Transverse colon (tissue), 4 donors: ENCODE measurements at regions not wholly inside any gene's neighbourhood (a gene's known extent, or its start where the extent isn't known, plus 50 kb on each side); places are given as distances from the start of the nearest gene placed in this dataset.

ENCODE experiments used
- DNase-seq: peaks from one replicate; pipeline ENCODE4 v3.0.0-alpha.2; 2019
- H3K27ac ChIP-seq, 4 donors: fragments of 200-600 bp; sonication (generic); 2 replicates each; pipeline ENCODE4 v1.5.1; 2016 to 2018; ENCODE audit warnings: inconsistent platforms in 4 of 4
- H3K27me3 ChIP-seq: fragments of 200-600 bp; sonication (generic); 2 replicates; pipeline ENCODE4 v1.5.1; 2017; ENCODE audit warnings: inconsistent platforms
- H3K36me3 ChIP-seq, 4 donors: fragments of 200-600 bp; sonication (generic); 2 replicates each; pipeline ENCODE4 v1.5.1; 2017 to 2019; ENCODE audit warnings: inconsistent platforms in 4 of 4
- H3K4me1 ChIP-seq, 4 donors: fragments of 200-600 bp; sonication (generic); 2 replicates each; pipeline ENCODE4 v1.5.1; 2017 to 2020; ENCODE audit warnings: inconsistent platforms in 4 of 4
- H3K4me3 ChIP-seq, 4 donors: fragments of 200-600 bp; sonication (generic); 1 replicate in 1 of 4; 2 replicates in 3 of 4; pipeline versions ENCODE4 v1.5.1 to v1.6.1; 2017 to 2019; ENCODE audit warnings: inconsistent platforms in 4 of 4
- H3K9me3 ChIP-seq, 2 donors: fragments of 200-600 bp; sonication (generic); 2 replicates each; pipeline ENCODE4 v1.5.1; 2017 to 2019; ENCODE audit warnings: inconsistent platforms in 2 of 2
- EP300 ChIP-seq: sonication (generic); formaldehyde crosslinking; IDR thresholded peaks from one replicate; pipeline ENCODE4 v1.6.1; 2017; ENCODE audit warnings: antibody characterized with exemption, low read depth
- POLR2A ChIP-seq: fragments of 450-650 bp; IDR thresholded peaks from one replicate; pipeline ENCODE4 v1.6.1; 2016; ENCODE audit warnings: antibody characterized with exemption, mild to moderate bottlenecking, moderate library complexity
- POLR2AphosphoS5 ChIP-seq, 3 donors: sonication (generic); formaldehyde crosslinking; IDR thresholded peaks; one replicate each; pipeline ENCODE4 v1.6.1; 2016; ENCODE audit warnings: antibody characterized with exemption in 3 of 3
- WGBS, 2 donors: methylation state at CpG; one replicate each; pipeline ENCODE4 v1.1.5; 2018; ENCODE audit warnings: low coverage in 1 of 2; 5-methylcytosine and 5-hydroxymethylcytosine counted together
- in situ Hi-C, 4 donors: fragments of 200-750 bp; cut with MboI; loops; one replicate each; pipeline versions ENCODE4 v1.15.0 to v1.15.1; 2017; ENCODE audit warnings: low sequenced_read_pairs in 3 of 4, low pct_ligation_motif_present in 1 of 4, low pct_unique_long_range_greater_than_20kb in 1 of 4
- intact Hi-C: fragments of 100-400 bp; cut with DNase I; formaldehyde crosslinking; loops from one replicate; pipeline ENCODE4 v1.15.1; 2023; ENCODE audit warnings: low total_unique reads
- TF ChIP-seq, protein P1 (sequence below), 5 experiments: fragments of 200-600 bp in 3 of 5; fragments of 450-650 bp in 2 of 5; sonication (generic) in 3 of 5; IDR thresholded peaks; 1 replicate in 2 of 5; 2 replicates in 3 of 5; pipeline ENCODE4 v1.5.1; 2016 to 2017; ENCODE audit warnings: antibody characterized with exemption in 5 of 5, inconsistent platforms in 3 of 5, mild to moderate bottlenecking in 2 of 5, moderate library complexity in 1 of 5

DNA sequence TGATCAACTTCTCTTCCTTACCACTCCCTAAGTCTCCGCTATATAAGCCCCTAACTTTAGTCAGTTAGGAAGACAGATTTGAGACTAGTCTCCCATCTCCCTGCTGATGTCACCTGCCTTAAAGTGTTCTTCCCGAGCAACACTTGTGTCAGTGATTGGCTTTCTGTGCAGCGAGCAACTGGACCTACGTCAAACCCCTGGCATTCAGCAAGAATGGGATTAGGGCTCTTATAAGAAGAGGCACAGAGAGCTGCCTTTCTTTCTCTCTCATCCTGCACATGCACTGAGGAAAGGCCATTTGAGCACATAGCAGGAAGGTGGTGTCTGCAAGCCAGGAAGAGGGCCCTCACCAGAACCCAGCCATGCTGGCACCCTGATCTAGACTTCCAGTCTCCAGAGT is 116.6 kb upstream of the THY1 start:
- Histone ChIP-seq H3K36me3 (no peaks in the 10 kb centered on the region), H3K27me3 (no peaks in the 10 kb centered on the region), H3K27ac (no peak overlapping the region), H3K9me3 (no peaks in the 10 kb centered on the region), H3K4me1 (no peaks in the 10 kb centered on the region), H3K4me3 (no peak overlapping the region)
- no peak for TF ChIP-seq POLR2AphosphoS5 (IDR thresholded peaks at IDR 0.05)
- TF ChIP-seq POLR2A, result no peak
- no peak for TF ChIP-seq EP300
- TF ChIP-seq, protein P1, sequence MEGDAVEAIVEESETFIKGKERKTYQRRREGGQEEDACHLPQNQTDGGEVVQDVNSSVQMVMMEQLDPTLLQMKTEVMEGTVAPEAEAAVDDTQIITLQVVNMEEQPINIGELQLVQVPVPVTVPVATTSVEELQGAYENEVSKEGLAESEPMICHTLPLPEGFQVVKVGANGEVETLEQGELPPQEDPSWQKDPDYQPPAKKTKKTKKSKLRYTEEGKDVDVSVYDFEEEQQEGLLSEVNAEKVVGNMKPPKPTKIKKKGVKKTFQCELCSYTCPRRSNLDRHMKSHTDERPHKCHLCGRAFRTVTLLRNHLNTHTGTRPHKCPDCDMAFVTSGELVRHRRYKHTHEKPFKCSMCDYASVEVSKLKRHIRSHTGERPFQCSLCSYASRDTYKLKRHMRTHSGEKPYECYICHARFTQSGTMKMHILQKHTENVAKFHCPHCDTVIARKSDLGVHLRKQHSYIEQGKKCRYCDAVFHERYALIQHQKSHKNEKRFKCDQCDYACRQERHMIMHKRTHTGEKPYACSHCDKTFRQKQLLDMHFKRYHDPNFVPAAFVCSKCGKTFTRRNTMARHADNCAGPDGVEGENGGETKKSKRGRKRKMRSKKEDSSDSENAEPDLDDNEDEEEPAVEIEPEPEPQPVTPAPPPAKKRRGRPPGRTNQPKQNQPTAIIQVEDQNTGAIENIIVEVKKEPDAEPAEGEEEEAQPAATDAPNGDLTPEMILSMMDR (IDR thresholded peaks at IDR 0.05), result no peak
- in situ Hi-C loops, result no loop called here
- 88 to 89% methylated on average over 4 of the region's 4 CpGs for WGBS, 2 donors
- intact Hi-C loops, result no loop called here
- no peak for DNase-seq

GRCh38 chr11:119538753-119539152 is 115.8 kb upstream of the THY1 start:
- DNase-seq, result no peak
- no peak overlapping the region for H3K27ac ChIP-seq
- TF ChIP-seq EP300 (no peak), POLR2AphosphoS5 (IDR thresholded peaks at IDR 0.05) (no peak), POLR2A (no peak)
- TF ChIP-seq, protein P1 (IDR thresholded peaks at IDR 0.05), result no peak
- no peaks in the 10 kb centered on the region for H3K9me3 ChIP-seq
- WGBS, 2 donors, result 50 to 80% methylated on average over 1 to 2 of the region's 2 CpGs
- H3K27me3 ChIP-seq, result no peaks in the 10 kb centered on the region
- no peaks in the 10 kb centered on the region for H3K36me3 ChIP-seq
- no peak overlapping the region for H3K4me3 ChIP-seq
- intact Hi-C loops (no loop called here), in situ Hi-C loops (no loop called here)
- peaks cover 0 to 6% (median 0%) of the 10 kb centered on the region in 4 donors for H3K4me1 ChIP-seq

DNA sequence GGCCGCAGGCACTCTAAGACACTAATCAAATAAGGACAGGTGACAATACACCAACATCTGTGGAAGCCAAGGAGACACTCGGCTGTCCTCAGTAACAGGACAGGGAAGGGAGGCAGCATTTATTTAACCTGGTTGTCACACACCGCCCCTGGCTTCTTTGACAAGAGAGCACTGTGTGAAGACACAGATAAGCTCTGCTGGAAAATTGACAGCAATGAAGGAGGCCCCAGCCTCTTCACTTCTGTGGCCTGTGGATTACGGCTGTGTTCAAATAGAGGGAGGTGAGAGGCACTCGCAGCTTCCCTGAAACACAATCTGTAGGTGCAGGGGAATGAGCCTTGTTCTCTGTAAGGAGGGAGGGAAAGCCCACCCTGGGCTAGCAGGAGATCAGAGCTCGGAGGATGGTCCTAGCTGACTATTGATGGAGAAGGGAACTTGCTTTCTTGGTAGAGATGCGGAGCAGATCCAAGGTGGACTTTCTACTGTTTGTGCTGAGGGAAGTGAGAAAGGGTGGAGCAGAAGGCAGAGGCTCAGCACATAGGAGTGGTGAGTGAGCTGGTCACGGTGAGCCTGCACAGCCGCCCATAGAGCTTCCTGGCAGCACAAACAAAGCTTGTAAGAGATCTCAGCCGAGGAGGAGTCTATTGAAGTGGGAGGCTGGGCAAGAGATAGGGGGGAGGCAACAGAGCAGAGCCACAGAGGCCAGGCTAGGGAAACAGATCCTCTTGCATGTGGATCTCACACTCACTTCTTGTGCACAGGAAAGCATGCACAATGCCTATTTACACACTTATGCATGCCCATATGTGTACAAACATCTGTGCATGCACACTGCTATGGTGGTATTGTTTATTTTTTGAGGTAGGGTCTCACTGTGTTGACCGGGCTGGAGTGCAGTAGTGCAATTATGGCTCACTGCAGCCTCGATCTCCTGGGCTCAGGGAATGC is 114.6 kb upstream of the THY1 start:
- in situ Hi-C loops, result no loop called here
- H3K9me3 ChIP-seq, result no peaks in the 10 kb centered on the region
- no peaks in the 10 kb centered on the region for H3K36me3 ChIP-seq
- H3K27ac ChIP-seq, result no peak overlapping the region
- peaks cover 0 to 6% (median 0%) of the 10 kb centered on the region in 4 donors for H3K4me1 ChIP-seq
- WGBS, 2 donors, result 52% methylated on average over 12 of the region's 12 CpGs; no CpG with 5 or more reads in 1 of the 2 donors
- TF ChIP-seq POLR2A, result no peak
- TF ChIP-seq, protein P1 (IDR thresholded peaks at IDR 0.05), result no peak
- no peak for TF ChIP-seq POLR2AphosphoS5 (IDR thresholded peaks at IDR 0.05)
- TF ChIP-seq EP300, result no peak
- intact Hi-C loops, result no loop called here
- no peak for DNase-seq
- no peak overlapping the region for H3K4me3 ChIP-seq
- H3K27me3 ChIP-seq, result no peaks in the 10 kb centered on the region

DNA sequence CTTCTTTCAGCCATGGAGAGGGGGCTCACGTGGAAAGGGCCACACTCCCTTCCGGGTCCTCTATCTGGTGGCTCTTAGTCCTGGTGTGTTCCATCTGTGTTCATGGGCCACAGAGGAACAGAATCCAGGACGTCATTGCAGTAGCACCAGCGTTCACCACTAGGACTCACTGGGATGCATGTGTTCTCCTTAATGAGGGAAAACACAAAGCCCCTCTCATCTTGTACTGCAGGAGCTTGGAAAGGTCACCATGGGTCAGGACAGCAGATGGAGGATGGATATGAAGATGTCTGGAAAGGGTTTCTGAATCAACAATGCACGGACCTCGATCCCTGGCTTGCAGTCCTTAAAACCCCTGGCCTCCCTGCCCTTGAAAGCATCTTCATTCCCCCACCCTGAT is 113.8 kb upstream of the THY1 start:
- H3K36me3 ChIP-seq, result no peaks in the 10 kb centered on the region
- H3K27me3 ChIP-seq, result no peaks in the 10 kb centered on the region
- intact Hi-C loops, result no loop called here
- WGBS, 2 donors, result 77 to 79% methylated on average over 3 to 6 of the region's 6 CpGs
- H3K4me3 ChIP-seq, result no peak overlapping the region
- H3K4me1 ChIP-seq, result peaks cover 0 to 6% (median 0%) of the 10 kb centered on the region in 4 donors
- in situ Hi-C loops, result no loop called here
- no peaks in the 10 kb centered on the region for H3K9me3 ChIP-seq
- TF ChIP-seq POLR2A, result no peak
- TF ChIP-seq EP300, result no peak
- no peak for TF ChIP-seq POLR2AphosphoS5 (IDR thresholded peaks at IDR 0.05)
- TF ChIP-seq, protein P1 (IDR thresholded peaks at IDR 0.05), result no peak
- H3K27ac ChIP-seq, result no peak overlapping the region
- DNase-seq, result no peak
